SK-N-SH (cell line): ENCODE measurements at regions not wholly inside any gene's neighbourhood (a gene's known extent, or its start where the extent isn't known, plus 50 kb on each side); places are given as distances from the start of the nearest gene placed in this dataset.

Experiments
- CTCF ChIA-PET: fragments of 300-600, 350-600 bp; formaldehyde crosslinking; extraction: SDS; loops from one replicate; lab custom pipeline; 2021; lab: Yijun Ruan, JAX
- POLR2A ChIA-PET: fragments of 350-600 bp; sonication (Branson Sonifier 250); formaldehyde crosslinking; extraction: SDS; loops from one replicate; lab custom pipeline; 2020; ENCODE audit warnings: antibody characterized with exemption, inconsistent platforms; lab: Yijun Ruan, JAX
- DNase-seq: peaks from one replicate; pipeline ENCODE4 v3.0.0; 2012
- H2AFZ ChIP-seq: fragments of 200-600 bp; sonication (generic); 2 replicates; pipeline ENCODE4 v1.8.1; 2016; ENCODE audit warnings: antibody characterized with exemption, mild to moderate bottlenecking, low read depth
- H3F3A ChIP-seq: fragments of 200-600 bp; sonication (generic); replicated peaks from 2 replicates; pipeline ENCODE3; 2016; ENCODE audit warnings: antibody characterized with exemption, mild to moderate bottlenecking; ENCODE audit not compliant: insufficient read depth
- H3K27ac ChIP-seq, 2 experiments: fragments of 200-500 bp in 1 of 2; fragments of 200-600 bp in 1 of 2; sonication (Bioruptor generic) in 1 of 2; sonication (generic), shearing (Covaris generic) in 1 of 2; 2 replicates each; pipeline versions ENCODE4 v1.5.1 to v1.6.1; 2014 to 2016; ENCODE audit warnings: low read depth in 2 of 2, inconsistent platforms in 1 of 2, low read length in 1 of 2, mild to moderate bottlenecking in 1 of 2, mixed read lengths in 1 of 2
- H3K27me3 ChIP-seq: fragments of 200-600 bp; sonication (generic), shearing (Covaris generic); 2 replicates; pipeline ENCODE4 v1.6.1; 2016; ENCODE audit warnings: mixed run types; ENCODE audit not compliant: insufficient read depth
- H3K36me3 ChIP-seq, 2 experiments: fragments of 200-500 bp in 1 of 2; fragments of 200-600 bp in 1 of 2; sonication (Bioruptor generic) in 1 of 2; sonication (generic) in 1 of 2; replicated peaks in 1 of 2; 2 replicates each; pipeline versions ENCODE3 to v1.5.1; 2014 to 2016; ENCODE audit warnings: low read length in 1 of 2, mild to moderate bottlenecking in 1 of 2; ENCODE audit not compliant: insufficient read depth in 2 of 2, control insufficient read depth in 1 of 2
- H3K4me1 ChIP-seq, 2 experiments: fragments of 200-500 bp in 1 of 2; fragments of 200-600 bp in 1 of 2; sonication (Bioruptor generic) in 1 of 2; sonication (generic), shearing (Covaris generic) in 1 of 2; 2 replicates each; pipeline versions ENCODE4 v1.5.1 to v1.6.1; 2014 to 2016; ENCODE audit warnings: low read depth in 1 of 2, low read length in 1 of 2, mixed run types in 1 of 2; ENCODE audit not compliant: insufficient read depth in 2 of 2, control insufficient read depth in 1 of 2
- H3K4me2 ChIP-seq: fragments of 200-600 bp; sonication (generic), shearing (Covaris generic); 2 replicates; pipeline ENCODE4 v1.6.1; 2017; ENCODE audit warnings: mixed run types
- H3K4me3 ChIP-seq, 2 experiments: fragments of 200-500 bp in 1 of 2; fragments of 200-600 bp in 1 of 2; sonication (Bioruptor generic) in 1 of 2; sonication (generic), shearing (Covaris generic) in 1 of 2; 2 replicates each; pipeline versions ENCODE4 v1.5.1 to v1.8.1; 2014 to 2016; ENCODE audit warnings: low read depth in 2 of 2, inconsistent platforms in 1 of 2, low read length in 1 of 2, mild to moderate bottlenecking in 1 of 2, mixed read lengths in 1 of 2, moderate library complexity in 1 of 2
- H3K79me2 ChIP-seq: fragments of 200-600 bp; sonication (generic); 2 replicates; pipeline ENCODE4 v1.8.1; 2017; ENCODE audit warnings: mild to moderate bottlenecking; ENCODE audit not compliant: insufficient read depth
- H3K9ac ChIP-seq: fragments of 200-600 bp; sonication (generic); 2 replicates; pipeline ENCODE4 v1.6.1; 2017; ENCODE audit warnings: mixed run types
- H3K9me2 ChIP-seq: fragments of 200-600 bp; sonication (generic); 2 replicates; pipeline ENCODE4 v1.6.1; 2017; ENCODE audit warnings: mixed run types
- H3K9me3 ChIP-seq: fragments of 200-600 bp; sonication (generic); 2 replicates; pipeline ENCODE4 v1.6.1; 2017; ENCODE audit warnings: mixed run types, mild to moderate bottlenecking, moderate library complexity
- H4K20me1 ChIP-seq: fragments of 200-600 bp; sonication (generic); 2 replicates; pipeline ENCODE4 v1.6.1; 2017; ENCODE audit warnings: mild to moderate bottlenecking, mixed run types; ENCODE audit not compliant: insufficient read depth
- ELF1 ChIP-seq: IDR thresholded peaks from 2 replicates; pipeline ENCODE4 v1.4.0; 2012
- FOXJ3 ChIP-seq: sonication (generic); formaldehyde crosslinking; IDR thresholded peaks from 2 replicates; pipeline ENCODE4 v1.5.1; 2020; ENCODE audit warnings: mild to moderate bottlenecking, missing genetic modification reagents
- GABPA ChIP-seq: IDR thresholded peaks from 2 replicates; pipeline ENCODE4 v1.4.0; 2012; ENCODE audit warnings: low read depth, mild to moderate bottlenecking
- GATA2 ChIP-seq: sonication (generic); formaldehyde crosslinking; IDR thresholded peaks from 2 replicates; pipeline ENCODE4 v1.5.0; 2020; ENCODE audit warnings: mild to moderate bottlenecking, missing genetic modification reagents
- IRF3 ChIP-seq: fragments of 150-350 bp; IDR thresholded peaks from 2 replicates; pipeline ENCODE4 v1.6.1; 2016; ENCODE audit warnings: mild to moderate bottlenecking, low read depth, low read length
- JUND ChIP-seq: IDR thresholded peaks from 2 replicates; pipeline ENCODE4 v1.4.0; 2012
- MEF2A ChIP-seq: IDR thresholded peaks from 2 replicates; pipeline ENCODE4 v1.4.0; 2012; ENCODE audit warnings: low read depth, borderline replicate concordance
- MXI1 ChIP-seq: IDR thresholded peaks from 2 replicates; pipeline ENCODE4 v1.6.1; 2012; ENCODE audit warnings: mild to moderate bottlenecking, low read depth, low read length, improper control_type of control experiment
- NFIC ChIP-seq: IDR thresholded peaks from 2 replicates; pipeline ENCODE4 v1.4.0; 2012; ENCODE audit warnings: borderline replicate concordance
- NRF1 ChIP-seq: IDR thresholded peaks from 2 replicates; pipeline ENCODE4 v1.6.1; 2012; ENCODE audit warnings: low read depth, mild to moderate bottlenecking, low read length
- RAD21 ChIP-seq: IDR thresholded peaks from 2 replicates; pipeline ENCODE4 v1.6.1; 2012; ENCODE audit warnings: mild to moderate bottlenecking, low read length
- RCOR1 ChIP-seq: fragments of 150-350 bp; IDR thresholded peaks from 2 replicates; pipeline ENCODE4 v1.6.1; 2017; ENCODE audit warnings: antibody characterized with exemption, low read length
- REST ChIP-seq: IDR thresholded peaks from 2 replicates; pipeline ENCODE4 v1.6.1; 2012; ENCODE audit warnings: mild to moderate bottlenecking, low read depth, low read length, moderate library complexity
- RFX5 ChIP-seq: IDR thresholded peaks from 2 replicates; pipeline ENCODE4 v1.6.1; 2012; ENCODE audit warnings: mild to moderate bottlenecking, improper control_type of control experiment, low read length
- SMC3 ChIP-seq: IDR thresholded peaks from 2 replicates; pipeline ENCODE4 v1.6.1; 2012; ENCODE audit warnings: low read depth, low read length, improper control_type of control experiment
- TAF1 ChIP-seq: IDR thresholded peaks from 2 replicates; pipeline ENCODE4 v1.6.1; 2012; ENCODE audit warnings: low read depth, mild to moderate bottlenecking, low read length, moderate library complexity, borderline replicate concordance
- TEAD4 ChIP-seq: IDR thresholded peaks from 2 replicates; pipeline ENCODE4 v1.4.0; 2012; ENCODE audit warnings: mild to moderate bottlenecking, borderline replicate concordance; ENCODE audit not compliant: insufficient read depth
- USF2 ChIP-seq: fragments of 150-350 bp; IDR thresholded peaks from 2 replicates; pipeline ENCODE4 v1.6.1; 2017; ENCODE audit warnings: antibody characterized with exemption, low read length, low read depth, borderline replicate concordance
- ZBTB33 ChIP-seq: IDR thresholded peaks from 2 replicates; pipeline ENCODE4 v1.4.0; 2012; ENCODE audit warnings: low read depth, borderline replicate concordance
- WGBS: methylation state at CpG from one replicate; pipeline ENCODE4 v1.1.6; 2017; ENCODE audit warnings: low lambda C conversion rate; 5-methylcytosine and 5-hydroxymethylcytosine counted together

GRCh38 chr12:24175284-24175683 is 225.8 kb upstream of the SOX5 start:
- H3K79me2 ChIP-seq = no peaks in the 10 kb centered on the region
- H3F3A ChIP-seq = no peaks in the 10 kb centered on the region
- H3K36me3 ChIP-seq = no peaks in the 10 kb centered on the region
- 47% methylated on average over 2 of the region's 2 CpGs for WGBS
- no peak for DNase-seq
- POLR2A ChIA-PET = no interaction called here
- CTCF ChIA-PET = no interaction called here
- no peak overlapping the region for H2AFZ ChIP-seq
- no peaks in the 10 kb centered on the region for H3K9me3 ChIP-seq
- TF ChIP-seq NRF1 (no peak), GATA2 (CRISPR knock-in tag) (no peak), SMC3 (no peak), JUND (no peak), IRF3 (no peak), USF2 (no peak), REST (no peak), ELF1 (no peak), ZBTB33 (no peak), MEF2A (no peak), TAF1 (no peak), GABPA (no peak), FOXJ3 (CRISPR knock-in tag) (no peak), MXI1 (no peak), NFIC (no peak), TEAD4 (no peak), RAD21 (no peak), RFX5 (no peak), RCOR1 (no peak)
- no peaks in the 10 kb centered on the region for H3K27me3 ChIP-seq
- no peak overlapping the region for H3K9ac ChIP-seq
- no peaks in the 10 kb centered on the region for H3K4me1 ChIP-seq
- H3K4me2 ChIP-seq = no peak overlapping the region
- no peak overlapping the region for H3K27ac ChIP-seq
- no peaks in the 10 kb centered on the region for H3K9me2 ChIP-seq
- no peaks in the 10 kb centered on the region for H4K20me1 ChIP-seq
- no peak overlapping the region for H3K4me3 ChIP-seq
